ENCODE measurements at regions not wholly inside any gene's neighbourhood (a gene's known extent, or its start where the extent isn't known, plus 50 kb on each side); places are given as distances from the start of the nearest gene placed in this dataset.
A peak's percentile ranks its signal among the peaks of the same experiment; 100 is the strongest.

- Mint-ChIP-seq H3K4me3 (no peak overlapping the region), H3K27me3 (ENCODE audit: insufficient read depth) (no peaks in the 10 kb centered on the region), H3K27ac (peak overlapping the region; percentile 39; the same call in 1 of the 2 replicates), H3K9me3 (no peaks in the 10 kb centered on the region), H3K36me3 (ENCODE audit: low read depth) (no peaks in the 10 kb centered on the region), H3K4me1 (ENCODE audit: low read depth) (peaks cover 53% of the 10 kb centered on the region)
- DNase-seq = peak; percentile 52
- TF ChIP-seq CTCF (IDR thresholded peaks at IDR 0.05) = no peak
Measured at GRCh38 chr2:12948231-12948960, 231.7 kb downstream of the TRIB2 start.

- Mint-ChIP-seq H3K27ac (peak overlapping the region; percentile 39), H3K36me3 (ENCODE audit: low read depth) (no peaks in the 10 kb centered on the region), H3K4me3 (no peak overlapping the region), H3K4me1 (ENCODE audit: low read depth) (peaks cover 53% of the 10 kb centered on the region), H3K27me3 (ENCODE audit: insufficient read depth) (no peaks in the 10 kb centered on the region), H3K9me3 (no peaks in the 10 kb centered on the region)
- no peak for TF ChIP-seq CTCF (IDR thresholded peaks at IDR 0.05)
- DNase-seq = no peak
Measured at GRCh38 chr2:12948961-12949353, 232.2 kb downstream of the TRIB2 start.

- DNase-seq = no peak
- no peaks in the 10 kb centered on the region for H3K9me3 Mint-ChIP-seq
- H3K4me1 Mint-ChIP-seq (ENCODE audit: low read depth) = peaks cover 53% of the 10 kb centered on the region
- peak overlapping the region; percentile 39 for H3K27ac Mint-ChIP-seq
- H3K27me3 Mint-ChIP-seq (ENCODE audit: insufficient read depth) = no peaks in the 10 kb centered on the region
- no peaks in the 10 kb centered on the region for H3K36me3 Mint-ChIP-seq (ENCODE audit: low read depth)
- no peak for TF ChIP-seq CTCF (IDR thresholded peaks at IDR 0.05)
- H3K4me3 Mint-ChIP-seq = no peak overlapping the region
Measured at GRCh38 chr2:12949406-12949805, 232.7 kb downstream of the TRIB2 start.

- H3K36me3 Mint-ChIP-seq (ENCODE audit: low read depth) = no peaks in the 10 kb centered on the region
- TF ChIP-seq CTCF (IDR thresholded peaks at IDR 0.05) = no peak
- H3K9me3 Mint-ChIP-seq = no peaks in the 10 kb centered on the region
- peaks cover 57% of the 10 kb centered on the region for H3K4me1 Mint-ChIP-seq (ENCODE audit: low read depth)
- no peaks in the 10 kb centered on the region for H3K27me3 Mint-ChIP-seq (ENCODE audit: insufficient read depth)
- no peak for DNase-seq
- H3K27ac Mint-ChIP-seq = no peak overlapping the region
- no peak overlapping the region for H3K4me3 Mint-ChIP-seq
Measured at GRCh38 chr2:12950174-12950573, 233.4 kb downstream of the TRIB2 start.

- Mint-ChIP-seq H3K9me3 (no peaks in the 10 kb centered on the region), H3K27me3 (ENCODE audit: insufficient read depth) (no peaks in the 10 kb centered on the region), H3K4me3 (peak overlapping the region; percentile 76), H3K4me1 (ENCODE audit: low read depth) (peaks cover 61% of the 10 kb centered on the region), H3K36me3 (ENCODE audit: low read depth) (no peaks in the 10 kb centered on the region), H3K27ac (peak overlapping the region; percentile 79)
- TF ChIP-seq CTCF (IDR thresholded peaks at IDR 0.05) = no peak
- peak; percentile 70 for DNase-seq
Measured at GRCh38 chr2:12950957-12951656, 234.4 kb downstream of the TRIB2 start.
